HG02588 (cell line): ENCODE measurements at regions not wholly inside any gene's neighbourhood (a gene's known extent, or its start where the extent isn't known, plus 50 kb on each side); places are given as distances from the start of the nearest gene placed in this dataset.
"Not testable (repeated sequence)": the region's sequence is repeated elsewhere in the genome, so short reads cannot be mapped to it uniquely, and the experiment has no call there.

Experiments
- ATAC-seq: cut with Tn5 transposase; IDR thresholded peaks from one replicate; pipeline ENCODE4 v1.9.1; 2021; ENCODE audit warnings: mild to moderate bottlenecking, moderate library complexity; ENCODE audit not compliant: unreplicated experiment

GRCh38 chr2:75928093-75928492, 217.4 kb upstream of the GCFC2 start:
- no peak for ATAC-seq

- no peak for ATAC-seq
Measured at GRCh38 chr2:75925331-75926024, 214.8 kb upstream of the GCFC2 start.

- no peak for ATAC-seq
Measured at GRCh38 chr2:75922191-75922590, 211.5 kb upstream of the GCFC2 start.

- ATAC-seq, result no peak
Measured at GRCh38 chr2:75920859-75921551, 210.3 kb upstream of the GCFC2 start.

- ATAC-seq, result no peak
Measured at GRCh38 chr2:75915851-75916634, 205.3 kb upstream of the GCFC2 start.

- ATAC-seq, result peak; percentile 69
Measured at GRCh38 chr2:75896779-75897366, 186.2 kb upstream of the GCFC2 start.

GRCh38 chr2:75894170-75894569, 183.5 kb upstream of the GCFC2 start:
- peak; percentile 84 for ATAC-seq

- ATAC-seq, result no peak
Measured at GRCh38 chr2:75892490-75892889, 181.8 kb upstream of the GCFC2 start.

- ATAC-seq, result no peak
Measured at GRCh38 chr2:75882530-75882929, 171.8 kb upstream of the GCFC2 start.

GRCh38 chr2:75875606-75876005, 164.9 kb upstream of the GCFC2 start:
- ATAC-seq, result not testable (repeated sequence)

- ATAC-seq, result not testable (repeated sequence)
Measured at GRCh38 chr2:75871762-75872614, 161.3 kb upstream of the GCFC2 start.

- ATAC-seq, result peak; percentile 57
Measured at GRCh38 chr2:75870651-75871137, 160.0 kb upstream of the GCFC2 start.

- ATAC-seq, result no peak
Measured at GRCh38 chr2:75870133-75870532, 159.4 kb upstream of the GCFC2 start.

GRCh38 chr2:75865702-75866101, 155.0 kb upstream of the GCFC2 start:
- ATAC-seq, result no peak

- no peak for ATAC-seq
Measured at GRCh38 chr2:75865083-75865482, 154.4 kb upstream of the GCFC2 start.

- no peak for ATAC-seq
Measured at GRCh38 chr2:75862547-75862946, 151.8 kb upstream of the GCFC2 start.

GRCh38 chr2:75853436-75853835, 142.7 kb upstream of the GCFC2 start:
- ATAC-seq, result no peak

GRCh38 chr2:75852639-75853038, 141.9 kb upstream of the GCFC2 start:
- no peak for ATAC-seq

GRCh38 chr2:75846683-75847190, 136.0 kb upstream of the GCFC2 start:
- no peak for ATAC-seq

- ATAC-seq, result no peak
Measured at GRCh38 chr2:75844651-75845050, 133.9 kb upstream of the GCFC2 start.
